HL-60 (cell line): ENCODE measurements at regions not wholly inside any gene's neighbourhood (a gene's known extent, or its start where the extent isn't known, plus 50 kb on each side); places are given as distances from the start of the nearest gene placed in this dataset.

Source experiments
- CTCF ChIP-seq: IDR thresholded peaks from one replicate; pipeline ENCODE4 v1.5.1; 2011; ENCODE audit warnings: low read length, control low read depth, inconsistent platforms; ENCODE audit not compliant: insufficient read depth
- POLR2AphosphoS5 ChIP-seq: IDR thresholded peaks from 2 replicates; pipeline ENCODE4 v1.6.1; 2012; ENCODE audit warnings: low read depth
- REST ChIP-seq: IDR thresholded peaks from 2 replicates; pipeline ENCODE4 v1.6.1; 2012; ENCODE audit warnings: low read depth; ENCODE audit not compliant: insufficient replicate concordance

- TF ChIP-seq CTCF (no peak), POLR2AphosphoS5 (peak; percentile 54), REST (no peak)
These were observed 334.5 kb downstream of the SEC14L1 start for GRCh38 chr17:77475016-77475976.
